ENCODE measurements at regions not wholly inside any gene's neighbourhood (a gene's known extent, or its start where the extent isn't known, plus 50 kb on each side); places are given as distances from the start of the nearest gene placed in this dataset.

DNA sequence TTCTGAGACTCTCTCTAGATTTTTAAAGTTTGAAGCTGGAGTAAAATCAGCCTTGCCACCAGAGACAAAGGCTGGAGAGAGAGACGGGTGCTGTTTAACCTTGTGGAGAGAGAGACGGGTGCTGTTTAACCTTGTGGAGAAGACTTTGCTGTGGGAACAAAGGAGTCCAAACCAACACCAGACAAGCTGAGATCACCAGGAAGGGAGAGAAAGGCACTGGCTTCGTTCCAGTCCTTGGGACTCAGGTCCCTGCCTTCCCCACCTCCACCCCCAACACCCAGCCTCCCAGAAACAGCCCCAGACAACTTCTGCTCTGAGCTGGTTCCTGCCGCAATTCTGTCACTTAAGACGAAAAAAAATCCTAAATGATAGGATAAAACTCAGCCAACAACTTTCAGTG, 1389.3 kb downstream of the AACS start:
- Histone ChIP-seq H2AFZ (ENCODE audit: low read depth, low read length) (no peak overlapping the region), H3K9ac (replicated peaks; ENCODE audit: extremely low read depth, insufficient read depth, low read length) (no peak overlapping the region), H3K9me1 (replicated peaks; ENCODE audit: control insufficient read depth, extremely low read depth, insufficient read depth, low read length) (no peaks in the 10 kb centered on the region), H3K4me2 (ENCODE audit: insufficient read depth, low read length) (no peak overlapping the region), H3K27ac (ENCODE audit: insufficient read depth, low read depth, low read length) (no peak overlapping the region), H3K27me3 (ENCODE audit: control insufficient read depth in 2 of 2, insufficient read depth in 2 of 2, low read length in 2 of 2) (no peaks in the 10 kb centered on the region), H3K4me3 (replicated peaks in 1 of 3; ENCODE audit: insufficient read depth in 1 of 3, low read depth in 1 of 3, low read length in 3 of 3) (no peak overlapping the region), H3K9me3 (replicated peaks; ENCODE audit: control insufficient read depth, insufficient read depth, low read length) (peaks cover 2% of the 10 kb centered on the region), H3K36me3 (ENCODE audit: control insufficient read depth in 2 of 2, extremely low read depth in 1 of 2, insufficient read depth in 2 of 2, low read length in 2 of 2) (no peaks in the 10 kb centered on the region), H3K4me1 (ENCODE audit: control insufficient read depth, extremely low read depth, insufficient read depth, low read length) (no peaks in the 10 kb centered on the region), H3K79me2 (ENCODE audit: control insufficient read depth, insufficient read depth, low read length) (no peaks in the 10 kb centered on the region), H4K20me1 (replicated peaks; ENCODE audit: control insufficient read depth, extremely low read depth, insufficient read depth, low read length) (no peaks in the 10 kb centered on the region)
- CTCF ChIA-PET = no interaction called here
- intact Hi-C loops (cut with micrococcal nuclease) (no loop called here), dilution Hi-C loops (cut with MboI; ENCODE audit: extremely low pct_ligation_motif_present, low sequenced_read_pairs) (no loop called here)
- TF ChIP-seq, protein P1, sequence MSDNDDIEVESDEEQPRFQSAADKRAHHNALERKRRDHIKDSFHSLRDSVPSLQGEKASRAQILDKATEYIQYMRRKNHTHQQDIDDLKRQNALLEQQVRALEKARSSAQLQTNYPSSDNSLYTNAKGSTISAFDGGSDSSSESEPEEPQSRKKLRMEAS (IDR thresholded peaks at IDR 0.05; ENCODE audit: insufficient read depth, insufficient read length) = no peak
- TF ChIP-seq JUN (IDR thresholded peaks at IDR 0.05; ENCODE audit: borderline replicate concordance, insufficient read depth, insufficient read length, low read depth) (no peak), EZH2 (IDR thresholded peaks at IDR 0.05; ENCODE audit: borderline replicate concordance, low read depth, low read length, severe bottlenecking) (no peak), MYC (IDR thresholded peaks at IDR 0.05; ENCODE audit: low read depth, low read length) (no peak), POLR2A (IDR thresholded peaks at IDR 0.05; ENCODE audit: low read depth, low read length) (no peak), FOS (IDR thresholded peaks at IDR 0.05; ENCODE audit: borderline replicate concordance, insufficient read depth, low read length) (no peak), POLR2AphosphoS5 (IDR thresholded peaks at IDR 0.05; ENCODE audit: insufficient read depth, low read depth, low read length) (no peak), CTCF (IDR thresholded peaks at IDR 0.05; ENCODE audit: extremely low read depth in 1 of 2, insufficient read depth in 1 of 2, low read depth in 1 of 2, low read length in 2 of 2) (no peak), GATA2 (IDR thresholded peaks at IDR 0.05; ENCODE audit: insufficient read depth, insufficient read length, low read depth, low read length) (no peak)
- BruUV-seq (replicated peaks) = no TSS peak
- DNase-seq (ENCODE audit: low read depth, low spot score) (no peak), FAIRE-seq (no peak)
- POLR2A ChIA-PET = no interaction called here

All from endothelial cell of umbilical vein (primary cell).